HepG2 (cell line): ENCODE measurements at regions not wholly inside any gene's neighbourhood (a gene's known extent, or its start where the extent isn't known, plus 50 kb on each side); places are given as distances from the start of the nearest gene placed in this dataset.

ENCODE experiments used
- ATAC-seq: fragments of 200-7000 bp; cut with Tn5 transposase; 3 replicates; pipeline ENCODE4 v1.9.1; 2020; ENCODE audit warnings: mild to moderate bottlenecking, moderate library complexity
- BruUV-seq: library from RNA; stranded (reverse); fragments of 400-500 nt; replicated peaks from 2 replicates; lab custom pipeline; 2021; lab: Mats Ljungman, UMichigan
- CTCF ChIA-PET: fragments of 300-600 bp; formaldehyde crosslinking; extraction: SDS; loops from one replicate; lab custom pipeline; 2021; ENCODE audit warnings: low total read pairs, inconsistent platforms, low intra/inter-chr PET ratio; lab: Yijun Ruan, JAX
- POLR2A ChIA-PET: fragments of 350-600 bp; sonication (Branson Sonifier 250); formaldehyde crosslinking; loops from one replicate; lab custom pipeline; 2020; ENCODE audit warnings: antibody characterized with exemption, inconsistent platforms; lab: Yijun Ruan, JAX
- DNase-seq: peaks from one replicate; pipeline ENCODE4 v3.0.0-alpha.2; 2015; ENCODE audit warnings: low spot score
- FAIRE-seq: peaks from 3 replicates; lab custom pipeline; 2011; peaks lifted over from hg19 to GRCh38; lab: Jason Lieb, UNC
- H2AFZ ChIP-seq: one replicate; pipeline ENCODE4 v1.6.1; 2011; ENCODE audit warnings: low read length, inconsistent platforms
- H3K27ac ChIP-seq: fragments of 300-600 bp; 3 replicates; pipeline ENCODE4 v1.8.0; 2011; ENCODE audit warnings: mixed run types, mild to moderate bottlenecking, mixed read lengths, low read length, inconsistent platforms; ENCODE audit not compliant: insufficient read depth; ENCODE audit errors: extremely low read length
- H3K27me3 ChIP-seq, 2 experiments: fragments of 200-600 bp in 1 of 2; 2 replicates in 1 of 2; 3 replicates in 1 of 2; pipeline versions ENCODE4 v1.6.0 to v1.8.0; 2011; ENCODE audit warnings: low read length in 2 of 2, mild to moderate bottlenecking in 2 of 2, moderate library complexity in 2 of 2, inconsistent platforms in 1 of 2; ENCODE audit not compliant: insufficient read depth in 2 of 2, control insufficient read depth in 1 of 2
- H3K36me3 ChIP-seq, 2 experiments: fragments of 200-600 bp in 1 of 2; replicated peaks in 1 of 2; 2 replicates in 1 of 2; 3 replicates in 1 of 2; pipeline versions ENCODE4 v1.5.1 to v1.8.0; 2011; ENCODE audit warnings: low read length in 2 of 2, inconsistent platforms in 1 of 2; ENCODE audit not compliant: insufficient read depth in 2 of 2, control insufficient read depth in 1 of 2
- H3K4me1 ChIP-seq: 2 replicates; pipeline ENCODE4 v1.5.1; 2012; ENCODE audit warnings: low read length, inconsistent platforms; ENCODE audit not compliant: insufficient read depth
- H3K4me2 ChIP-seq: 2 replicates; pipeline ENCODE4 v1.6.0; 2011; ENCODE audit warnings: low read depth, low read length, inconsistent platforms
- H3K4me3 ChIP-seq, 3 experiments: fragments of 200-600 bp in 1 of 3; sonication (generic), shearing (Covaris generic) in 1 of 3; replicated peaks in 1 of 3; 2 replicates each; pipeline ENCODE4 v1.5.1; 2011 to 2016; ENCODE audit warnings: low read length in 3 of 3, inconsistent platforms in 2 of 3, low read depth in 2 of 3, mild to moderate bottlenecking in 2 of 3, control low read depth in 1 of 3, mixed read lengths in 1 of 3; ENCODE audit not compliant: insufficient read depth in 1 of 3
- H3K79me2 ChIP-seq: one replicate; pipeline ENCODE4 v1.6.1; 2011; ENCODE audit warnings: low read length, inconsistent platforms; ENCODE audit not compliant: insufficient read depth
- H3K9ac ChIP-seq: 2 replicates; pipeline ENCODE4 v1.6.0; 2011; ENCODE audit warnings: mild to moderate bottlenecking, low read depth, low read length, inconsistent platforms; ENCODE audit not compliant: insufficient read depth
- H3K9me3 ChIP-seq: 2 replicates; pipeline ENCODE4 v1.5.1; 2012; ENCODE audit warnings: mild to moderate bottlenecking, low read length
- H4K20me1 ChIP-seq: 2 replicates; pipeline ENCODE4 v1.6.0; 2011; ENCODE audit warnings: inconsistent platforms, mild to moderate bottlenecking, low read length, moderate library complexity; ENCODE audit not compliant: insufficient read depth
- EZH2 ChIP-seq: conservative IDR thresholded peaks from 2 replicates; pipeline ENCODE4 v1.6.1; 2012; ENCODE audit warnings: mild to moderate bottlenecking, low read depth, low read length, moderate library complexity
- GATA4 ChIP-seq: sonication (generic); IDR thresholded peaks from 2 replicates; pipeline ENCODE4 v1.6.1; 2016; ENCODE audit warnings: antibody characterized with exemption, low read depth, borderline replicate concordance
- HOXA3 ChIP-seq: sonication (generic); formaldehyde crosslinking; IDR thresholded peaks from 2 replicates; pipeline ENCODE4 v1.5.0; 2020; ENCODE audit warnings: missing genetic modification reagents
- MAFF ChIP-seq: IDR thresholded peaks from 2 replicates; pipeline ENCODE4 v1.6.1; 2011; ENCODE audit warnings: low read depth, low read length, improper control_type of control experiment
- MBD4 ChIP-seq: IDR thresholded peaks from 2 replicates; pipeline ENCODE4 v1.6.1; 2012; ENCODE audit warnings: low read length, inconsistent platforms, borderline replicate concordance
- MED13 ChIP-seq: sonication (generic); formaldehyde crosslinking; IDR thresholded peaks from 2 replicates; pipeline ENCODE4 v1.5.0; 2020; ENCODE audit warnings: missing genetic modification reagents
- PPARG ChIP-seq: conservative IDR thresholded peaks from 2 replicates; pipeline ENCODE4 v1.6.1; 2016; ENCODE audit warnings: missing biosample characterization, missing genetic modification reagents
- TCF12 ChIP-seq, 2 experiments: fragments of 450-650 bp in 1 of 2; sonication (generic) in 1 of 2; formaldehyde crosslinking in 1 of 2; IDR thresholded peaks; 2 replicates each; pipeline versions ENCODE4 v1.6.1 to v1.8.0; 2017 to 2022; ENCODE audit warnings: antibody characterized with exemption in 1 of 2, mild to moderate bottlenecking in 1 of 2, missing genetic modification reagents in 1 of 2, moderate library complexity in 1 of 2
- ZNF264 ChIP-seq: sonication (generic); formaldehyde crosslinking; IDR thresholded peaks from 2 replicates; pipeline ENCODE4 v1.4.0; 2020; ENCODE audit warnings: missing genetic modification reagents
- ZNF446 ChIP-seq: sonication (generic); formaldehyde crosslinking; IDR thresholded peaks from 2 replicates; pipeline ENCODE4 v1.5.0; 2020; ENCODE audit warnings: mild to moderate bottlenecking, missing genetic modification reagents
- ZNF557 ChIP-seq: sonication (generic); formaldehyde crosslinking; IDR thresholded peaks from 2 replicates; pipeline ENCODE4 v1.4.0; 2020; ENCODE audit warnings: missing genetic modification reagents
- ZNF678 ChIP-seq: sonication (generic); formaldehyde crosslinking; IDR thresholded peaks from 2 replicates; pipeline ENCODE4 v1.4.0; 2020; ENCODE audit warnings: mild to moderate bottlenecking, missing genetic modification reagents
- ZNF746 ChIP-seq: sonication (generic); formaldehyde crosslinking; IDR thresholded peaks from 2 replicates; pipeline ENCODE4 v1.8.0; 2022; ENCODE audit warnings: mild to moderate bottlenecking, missing genetic modification reagents
- in situ Hi-C: cut with HindIII; loops from 2 replicates; pipeline ENCODE4 v1.10.0; 2017; ENCODE audit warnings: low pct_unique_long_range_greater_than_20kb; ENCODE audit not compliant: extremely low pct_ligation_motif_present
- intact Hi-C: fragments of 100-400 bp; cut with micrococcal nuclease; formaldehyde crosslinking; loops from one replicate; pipeline ENCODE4 v1.10.0; 2022; ENCODE audit not compliant: unreplicated experiment

GRCh38 chr14:46596236-46596635 is 55.3 kb downstream of the RPL10L start:
- Histone ChIP-seq H3K27ac (no peak overlapping the region), H3K36me3 (no peaks in the 10 kb centered on the region), H4K20me1 (no peaks in the 10 kb centered on the region), H3K9ac (no peak overlapping the region), H3K4me1 (peaks cover 11% of the 10 kb centered on the region), H3K9me3 (peaks cover 12% of the 10 kb centered on the region), H3K79me2 (no peaks in the 10 kb centered on the region), H3K4me3 (no peak overlapping the region), H3K27me3 (no peaks in the 10 kb centered on the region), H3K4me2 (no peak overlapping the region), H2AFZ (no peak overlapping the region)
- in situ Hi-C loops: no loop called here
- TF ChIP-seq TCF12 (IDR thresholded peaks at IDR 0.05) (no peak), TCF12 (CRISPR knock-in tag; IDR thresholded peaks at IDR 0.05) (no peak), MBD4 (no peak), GATA4 (no peak), ZNF746 (CRISPR knock-in tag) (no peak), ZNF557 (CRISPR knock-in tag) (no peak), HOXA3 (CRISPR knock-in tag) (no peak), MAFF (no peak), ZNF446 (CRISPR knock-in tag) (no peak), EZH2 (no peak), PPARG (CRISPR knock-in tag) (no peak), ZNF264 (no peak), ZNF678 (CRISPR knock-in tag) (no peak), MED13 (CRISPR knock-in tag) (no peak)
- DNase-seq (no peak), FAIRE-seq (no peak), ATAC-seq (no peak)
- no TSS peak for BruUV-seq
- intact Hi-C loops: no loop called here
- ChIA-PET POLR2A (no interaction called here), CTCF (no interaction called here)
